ENCODE measurements at regions not wholly inside any gene's neighbourhood (a gene's known extent, or its start where the extent isn't known, plus 50 kb on each side); places are given as distances from the start of the nearest gene placed in this dataset.

- H3K23me2 ChIP-seq (ENCODE audit: insufficient read length, low read depth, low read length, poor library complexity, severe bottlenecking): no peaks in the 10 kb centered on the region
- H3K27me3 ChIP-seq (ENCODE audit: insufficient read depth, low read length): no peaks in the 10 kb centered on the region
- H3K18ac ChIP-seq (ENCODE audit: insufficient read length, low read depth, low read length): no peak overlapping the region
- no peak for DNase-seq
- no peaks in the 10 kb centered on the region for H3K4me1 Mint-ChIP-seq
- no peak overlapping the region for H3T11ph ChIP-seq (ENCODE audit: low read length)
- no CpG with 5 or more reads among the region's 5 CpGs for WGBS (ENCODE audit: extremely low coverage, insufficient read length, low lambda C conversion rate)
- H3K4me2 ChIP-seq (ENCODE audit: insufficient read depth, insufficient read length, low read length): no peak overlapping the region
- H4K91ac ChIP-seq (ENCODE audit: insufficient read length, low read depth, low read length): no peak overlapping the region
- H3K9ac ChIP-seq (ENCODE audit: extremely low read depth, insufficient read length, low read length): no peak overlapping the region
- H2AFZ ChIP-seq (ENCODE audit: low read length): no peak overlapping the region
- no peak overlapping the region for H4K5ac ChIP-seq (ENCODE audit: insufficient read length, low read depth, low read length)
- no peak overlapping the region for H2BK20ac ChIP-seq (ENCODE audit: low read depth, low read length, poor library complexity, severe bottlenecking)
- no peaks in the 10 kb centered on the region for H3K27me3 Mint-ChIP-seq (ENCODE audit: low read depth)
- no peaks in the 10 kb centered on the region for H3K79me1 ChIP-seq (ENCODE audit: insufficient read depth, low read depth, low read length, poor library complexity, severe bottlenecking)
- no peak overlapping the region for H3K4ac ChIP-seq (ENCODE audit: low read depth, low read length)
- H2BK5ac ChIP-seq (ENCODE audit: insufficient read length, low read length): no peak overlapping the region
- no peak overlapping the region for H2BK12ac ChIP-seq (ENCODE audit: insufficient read length, low read depth, low read length)
- no peak overlapping the region for H2BK120ac ChIP-seq (ENCODE audit: low read depth, low read length, poor library complexity, severe bottlenecking)
- no peaks in the 10 kb centered on the region for H3K9me3 ChIP-seq (ENCODE audit: control insufficient read depth, low read depth, low read length)
- no peaks in the 10 kb centered on the region for H3K36me3 Mint-ChIP-seq (ENCODE audit: insufficient read depth in 1 of 3, low read depth in 3 of 3)
- H3K4me3 Mint-ChIP-seq: no peak overlapping the region
- no peak overlapping the region for H4K8ac ChIP-seq (replicated peaks; ENCODE audit: insufficient read length, low read depth, low read length)
- no peak overlapping the region for H2AK5ac ChIP-seq (ENCODE audit: insufficient read length, low read length)
- TF ChIP-seq, protein P1, sequence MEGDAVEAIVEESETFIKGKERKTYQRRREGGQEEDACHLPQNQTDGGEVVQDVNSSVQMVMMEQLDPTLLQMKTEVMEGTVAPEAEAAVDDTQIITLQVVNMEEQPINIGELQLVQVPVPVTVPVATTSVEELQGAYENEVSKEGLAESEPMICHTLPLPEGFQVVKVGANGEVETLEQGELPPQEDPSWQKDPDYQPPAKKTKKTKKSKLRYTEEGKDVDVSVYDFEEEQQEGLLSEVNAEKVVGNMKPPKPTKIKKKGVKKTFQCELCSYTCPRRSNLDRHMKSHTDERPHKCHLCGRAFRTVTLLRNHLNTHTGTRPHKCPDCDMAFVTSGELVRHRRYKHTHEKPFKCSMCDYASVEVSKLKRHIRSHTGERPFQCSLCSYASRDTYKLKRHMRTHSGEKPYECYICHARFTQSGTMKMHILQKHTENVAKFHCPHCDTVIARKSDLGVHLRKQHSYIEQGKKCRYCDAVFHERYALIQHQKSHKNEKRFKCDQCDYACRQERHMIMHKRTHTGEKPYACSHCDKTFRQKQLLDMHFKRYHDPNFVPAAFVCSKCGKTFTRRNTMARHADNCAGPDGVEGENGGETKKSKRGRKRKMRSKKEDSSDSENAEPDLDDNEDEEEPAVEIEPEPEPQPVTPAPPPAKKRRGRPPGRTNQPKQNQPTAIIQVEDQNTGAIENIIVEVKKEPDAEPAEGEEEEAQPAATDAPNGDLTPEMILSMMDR (conservative IDR thresholded peaks at IDR 0.05): no peak
- no peak overlapping the region for H3K56ac ChIP-seq (ENCODE audit: insufficient read length, low read depth, low read length)
- no peaks in the 10 kb centered on the region for H4K20me1 ChIP-seq (ENCODE audit: control insufficient read depth, insufficient read depth, insufficient read length)
- H3K14ac ChIP-seq (ENCODE audit: insufficient read depth, low read length): no peak overlapping the region
- H3K79me2 ChIP-seq (ENCODE audit: insufficient read depth, low read length): no peaks in the 10 kb centered on the region
- no peaks in the 10 kb centered on the region for H3K9me3 Mint-ChIP-seq
- no peaks in the 10 kb centered on the region for H3K4me1 ChIP-seq (ENCODE audit: insufficient read depth, low read length)
- no peak overlapping the region for H3K27ac ChIP-seq (ENCODE audit: insufficient read length, low read depth, low read length)
- H3K27ac Mint-ChIP-seq: no peak overlapping the region
- H3K23ac ChIP-seq (ENCODE audit: insufficient read length, low read depth, low read length): no peak overlapping the region
- no peak overlapping the region for H2BK15ac ChIP-seq (ENCODE audit: low read depth, low read length)
These were observed 81.3 kb upstream of the COL21A1 start for GRCh38 chr6:56328728-56329090.
